Stimulated activated CD8-positive, alpha-beta memory T cell treated with anti-CD3 and anti-CD28 coated beads, Interleukin-4, amount 100 ng/mL, for 48 hours (primary cell): ENCODE measurements at regions not wholly inside any gene's neighbourhood (a gene's known extent, or its start where the extent isn't known, plus 50 kb on each side); places are given as distances from the start of the nearest gene placed in this dataset.
"Not testable (repeated sequence)": the region's sequence is repeated elsewhere in the genome, so short reads cannot be mapped to it uniquely, and the experiment has no call there.

Experiments used
- DNase-seq: peaks from one replicate; pipeline ENCODE4 v3.0.0-alpha.2; 2020

- no peak for DNase-seq
These were observed 311.0 kb upstream of the FSHR start for GRCh38 chr2:49465157-49465831.

- no peak for DNase-seq
These were observed 305.1 kb upstream of the FSHR start for GRCh38 chr2:49459314-49459993.

- no peak for DNase-seq
These were observed 289.7 kb upstream of the FSHR start for GRCh38 chr2:49444005-49444404.

DNA sequence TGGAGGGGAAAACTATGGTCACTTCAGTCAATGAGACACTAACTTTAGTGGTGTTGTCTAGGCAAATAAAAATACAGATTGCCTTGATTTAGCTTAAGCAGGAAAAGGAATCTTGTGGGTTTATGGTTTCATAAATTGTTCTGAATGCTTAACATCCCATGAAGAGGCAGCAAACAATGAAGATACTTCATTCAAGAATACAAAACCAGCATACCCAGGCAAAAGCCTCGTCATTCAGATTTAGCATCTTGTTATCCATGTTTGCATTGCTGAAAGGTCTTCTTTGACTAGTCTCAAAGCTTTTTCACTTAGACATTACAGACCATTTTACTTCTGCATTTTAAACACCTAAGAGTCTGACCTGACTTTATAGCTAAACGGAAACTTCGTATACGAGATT, 272.7 kb upstream of the FSHR start:
- no peak for DNase-seq

DNA sequence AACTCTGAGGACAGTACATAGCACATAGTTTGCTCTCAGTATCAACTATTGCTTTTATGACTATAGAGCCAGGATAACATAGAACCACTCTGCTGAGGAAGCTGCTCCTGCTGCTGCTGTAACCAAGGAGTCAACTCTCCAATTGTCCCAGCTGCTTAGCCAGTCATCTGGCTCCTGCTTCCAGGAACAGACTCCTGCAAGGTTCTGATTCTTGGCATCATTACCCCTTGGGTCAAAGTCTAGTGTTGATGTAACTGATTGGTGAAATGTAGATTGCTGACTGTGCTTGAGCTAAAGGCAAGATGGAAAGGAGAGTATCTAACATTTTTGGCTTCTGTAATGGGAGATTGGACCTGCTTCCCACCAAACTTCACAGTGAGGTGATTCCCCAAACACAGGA, 261.9 kb upstream of the FSHR start:
- DNase-seq = no peak

DNA sequence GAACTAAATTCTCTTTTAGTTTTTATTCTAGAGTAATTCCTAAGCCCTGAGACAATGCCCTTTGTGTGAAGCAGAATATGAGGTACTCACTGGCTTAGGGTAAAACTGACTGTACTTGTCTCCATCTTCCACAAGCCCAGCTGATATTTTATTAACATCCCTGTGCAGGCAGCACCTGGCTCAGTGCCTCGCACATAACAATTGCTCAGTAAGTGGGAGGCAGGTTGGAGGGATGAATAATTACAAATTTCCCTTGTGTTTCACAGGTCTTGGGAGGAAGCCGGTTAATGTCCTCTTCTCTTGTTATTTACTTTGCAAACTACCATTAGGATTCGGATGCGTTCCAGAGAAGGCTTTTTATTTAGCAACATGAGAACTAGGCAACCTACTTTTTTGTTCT, 249.8 kb upstream of the FSHR start:
- no peak for DNase-seq

- DNase-seq = no peak
These were observed 249.3 kb upstream of the FSHR start for GRCh38 chr2:49403637-49404036.

DNA sequence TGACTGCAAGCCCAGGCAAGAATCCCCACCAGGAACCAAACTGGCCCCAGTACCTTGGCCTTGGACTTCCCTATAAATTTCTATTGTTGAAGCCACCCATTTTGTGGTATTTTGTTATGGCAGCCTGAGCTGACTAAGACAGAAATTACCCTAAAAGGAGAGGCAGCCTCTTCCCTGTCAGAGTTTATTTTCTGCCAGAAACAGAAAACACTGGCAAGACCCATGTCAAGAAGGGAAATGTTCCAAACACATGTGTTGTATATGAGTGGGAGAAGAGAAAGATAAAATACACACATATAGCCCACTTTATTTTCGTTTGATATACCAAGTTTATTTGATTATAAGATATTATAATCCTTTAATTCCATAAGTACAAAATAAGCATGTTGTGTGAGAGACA, 225.1 kb upstream of the FSHR start:
- no peak for DNase-seq

- DNase-seq = no peak
These were observed 216.9 kb upstream of the FSHR start for GRCh38 chr2:49371128-49371701.

GRCh38 chr2:49369650-49370049, 215.3 kb upstream of the FSHR start:
- DNase-seq = no peak

GRCh38 chr2:49369101-49369500, 214.8 kb upstream of the FSHR start:
- DNase-seq = no peak

DNA sequence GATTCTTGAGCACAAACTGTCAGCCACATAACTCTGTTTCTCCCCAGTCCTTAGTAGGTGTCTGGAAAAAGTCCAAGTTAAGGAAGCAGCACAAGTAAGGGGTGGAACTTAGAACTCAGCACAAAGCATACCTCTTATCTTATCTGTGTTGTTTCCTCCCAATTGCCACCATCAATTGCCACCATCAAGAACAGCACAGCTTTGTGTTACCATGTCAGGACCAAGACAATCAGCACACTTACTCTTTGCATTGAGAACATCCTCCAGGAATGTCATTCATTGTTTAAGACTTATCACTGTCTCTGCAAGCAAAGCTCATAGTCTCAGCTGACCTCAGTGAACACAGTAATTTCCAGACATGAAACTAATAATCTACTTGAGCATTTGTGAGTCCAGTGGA, 212.7 kb upstream of the FSHR start:
- no peak for DNase-seq

GRCh38 chr2:49360407-49360767, 206.1 kb upstream of the FSHR start:
- no peak for DNase-seq

DNA sequence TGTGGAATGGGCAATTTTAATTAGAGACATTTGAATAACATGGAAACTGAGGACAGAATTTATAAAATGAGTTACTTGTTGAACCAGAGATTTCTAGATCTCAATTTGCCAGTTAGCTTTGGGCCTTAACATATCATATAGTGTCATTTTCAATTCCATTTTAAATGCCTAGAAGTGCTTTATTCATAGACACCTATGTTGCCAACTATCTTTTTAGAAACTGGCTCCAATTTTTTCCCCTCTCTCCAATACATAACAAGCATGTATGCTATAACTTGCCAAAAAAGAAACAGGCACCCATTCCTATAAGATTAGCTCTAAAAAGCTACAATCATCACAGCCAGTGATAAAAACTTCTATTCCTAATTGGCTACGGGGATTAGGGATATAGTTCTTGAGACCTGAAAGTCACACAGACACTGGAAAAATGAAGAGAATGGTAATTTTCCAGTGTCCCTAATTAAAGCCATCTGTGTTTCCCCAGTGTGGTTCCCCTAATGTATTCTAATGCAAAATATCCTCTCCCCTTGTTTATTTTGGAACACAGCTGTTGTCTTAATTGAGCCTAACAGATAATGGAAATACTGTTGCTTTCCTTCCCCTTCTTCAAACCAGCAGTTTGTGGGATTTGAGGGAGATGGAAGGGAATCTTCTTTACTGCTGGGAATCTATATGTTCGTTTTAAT, 205.5 kb upstream of the FSHR start:
- no peak for DNase-seq

DNA sequence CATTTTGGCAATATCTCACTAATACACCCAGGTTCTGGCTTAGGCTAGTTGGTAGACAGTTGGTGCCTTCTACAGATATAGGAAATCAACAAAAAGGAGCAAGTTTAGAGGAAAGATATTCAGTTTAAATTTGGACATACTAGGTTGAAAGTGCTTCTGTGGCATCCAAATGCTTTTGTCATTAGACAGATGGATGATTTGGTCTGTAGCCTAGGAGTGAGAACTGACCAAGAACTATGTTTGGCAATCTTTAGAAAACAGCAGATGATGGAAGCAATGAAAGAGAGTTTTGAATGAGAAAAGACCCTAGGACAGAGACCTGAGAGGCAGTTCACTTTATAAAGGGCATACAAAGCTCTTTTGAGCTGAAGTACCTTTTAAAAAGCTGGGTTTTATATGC, 201.3 kb upstream of the FSHR start:
- no peak for DNase-seq

GRCh38 chr2:49351560-49351959, 197.2 kb upstream of the FSHR start:
- no peak for DNase-seq

DNA sequence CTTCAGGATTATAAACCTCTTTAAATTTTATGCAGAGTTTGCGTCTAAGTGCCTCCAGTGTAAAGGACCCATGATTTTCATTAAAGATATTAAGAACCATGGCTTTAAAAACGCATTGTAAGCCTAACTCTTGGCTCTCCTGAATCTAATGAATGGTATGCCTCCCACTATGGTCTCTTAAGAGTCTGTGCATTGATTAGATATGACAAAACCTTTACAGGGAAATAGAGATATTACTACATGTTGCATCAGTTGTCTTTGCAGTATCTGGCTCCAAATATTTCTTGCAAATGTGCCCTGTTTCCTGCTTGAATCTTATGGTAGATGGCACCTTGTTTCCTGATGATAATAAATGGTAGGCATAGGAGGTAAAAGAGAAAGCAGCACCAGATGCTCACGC, 189.3 kb upstream of the FSHR start:
- no peak for DNase-seq

- no peak for DNase-seq
These were observed 187.8 kb upstream of the FSHR start for GRCh38 chr2:49342156-49342555.

DNA sequence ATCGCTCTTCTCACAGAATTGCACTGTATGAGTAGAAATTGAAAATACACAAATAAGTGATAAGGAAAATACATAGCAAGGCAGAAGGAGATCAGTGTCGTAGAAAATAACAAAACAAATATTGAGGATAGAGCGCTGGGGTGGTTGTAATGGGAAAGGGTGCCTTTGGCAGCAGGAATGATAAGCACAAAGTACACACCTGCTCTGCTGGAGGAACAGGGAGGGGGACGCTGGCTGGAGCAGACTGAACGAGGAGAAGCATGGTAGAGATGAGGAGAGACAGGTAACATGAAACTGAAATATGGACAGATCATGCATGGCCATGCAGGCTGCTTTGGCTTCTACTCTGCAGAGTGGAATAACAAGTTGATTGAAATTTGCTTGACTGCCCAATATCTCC, 181.2 kb upstream of the FSHR start:
- no peak for DNase-seq

- no peak for DNase-seq
These were observed 178.1 kb upstream of the FSHR start for GRCh38 chr2:49332415-49332814.

- no peak for DNase-seq
These were observed 164.2 kb upstream of the FSHR start for GRCh38 chr2:49318531-49318930.

GRCh38 chr2:49309461-49309860, 155.1 kb upstream of the FSHR start:
- DNase-seq = no peak

DNA sequence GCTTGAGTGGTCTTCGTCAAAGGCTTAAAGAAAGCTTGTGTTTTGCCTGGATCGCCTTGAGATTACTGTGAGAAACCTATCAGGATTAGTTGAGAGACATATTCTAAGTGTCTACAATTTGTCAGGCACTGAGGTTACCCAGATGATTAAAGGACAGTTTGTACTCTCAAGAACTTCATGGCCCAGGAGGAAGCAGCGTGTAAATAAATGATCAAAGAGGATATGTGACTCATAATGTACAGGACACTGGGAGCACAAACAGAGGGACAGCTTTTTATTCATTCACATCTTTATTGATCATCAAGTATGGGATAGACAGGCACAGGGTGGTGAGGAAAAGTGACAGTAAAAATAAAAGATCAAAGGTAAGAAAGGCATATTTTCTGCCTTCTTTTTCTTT, 152.6 kb upstream of the FSHR start:
- no peak for DNase-seq

- DNase-seq = not testable (repeated sequence)
These were observed 144.4 kb upstream of the FSHR start for GRCh38 chr2:49298693-49299092.
